Trophoblast cell (in vitro differentiated cells and primary cell): ENCODE measurements at regions not wholly inside any gene's neighbourhood (a gene's known extent, or its start where the extent isn't known, plus 50 kb on each side); places are given as distances from the start of the nearest gene placed in this dataset.

Source experiments
- DNase-seq, 2 donors: peaks; one replicate each; pipeline ENCODE4 v3.0.0-alpha.2; 2016
- H2AFZ ChIP-seq: 2 replicates; pipeline ENCODE4 v1.6.1; 2013; ENCODE audit warnings: low read length, moderate library complexity, mild to moderate bottlenecking; ENCODE audit not compliant: insufficient read depth, poor library complexity
- H2AK5ac ChIP-seq: 2 replicates; pipeline ENCODE4 v1.6.1; 2013; ENCODE audit warnings: mild to moderate bottlenecking, low read length
- H2BK120ac ChIP-seq: 2 replicates; pipeline ENCODE4 v1.6.1; 2013; ENCODE audit warnings: low read length, mild to moderate bottlenecking, moderate library complexity; ENCODE audit not compliant: insufficient read depth, poor library complexity
- H2BK12ac ChIP-seq: 2 replicates; pipeline ENCODE4 v1.6.1; 2013; ENCODE audit warnings: mild to moderate bottlenecking, low read length, moderate library complexity
- H2BK5ac ChIP-seq: 2 replicates; pipeline ENCODE4 v1.6.1; 2013; ENCODE audit warnings: low read length, low read depth, moderate library complexity, mild to moderate bottlenecking; ENCODE audit not compliant: poor library complexity
- H3K14ac ChIP-seq: 2 replicates; pipeline ENCODE4 v1.6.1; 2013; ENCODE audit warnings: mild to moderate bottlenecking, low read length
- H3K18ac ChIP-seq: 2 replicates; pipeline ENCODE4 v1.6.1; 2013; ENCODE audit warnings: mild to moderate bottlenecking, low read length
- H3K23ac ChIP-seq: 2 replicates; pipeline ENCODE4 v1.6.1; 2013; ENCODE audit warnings: low read length
- H3K27ac ChIP-seq: 2 replicates; pipeline ENCODE4 v1.5.1; 2013; ENCODE audit warnings: low read depth, mild to moderate bottlenecking, inconsistent platforms, low read length, moderate library complexity
- H3K27me3 ChIP-seq: 2 replicates; pipeline ENCODE4 v1.6.1; 2013; ENCODE audit warnings: inconsistent platforms, mild to moderate bottlenecking, low read length, moderate library complexity; ENCODE audit not compliant: insufficient read depth
- H3K36me3 ChIP-seq, 2 experiments: 1 replicate in 1 of 2; 2 replicates in 1 of 2; pipeline ENCODE4 v1.6.1; 2013; ENCODE audit warnings: low read length in 2 of 2, mild to moderate bottlenecking in 2 of 2, moderate library complexity in 1 of 2; ENCODE audit not compliant: insufficient read depth in 2 of 2, control insufficient read depth in 1 of 2
- H3K4ac ChIP-seq: 2 replicates; pipeline ENCODE4 v1.6.1; 2013; ENCODE audit warnings: low read depth, mild to moderate bottlenecking, low read length, moderate library complexity
- H3K4me1 ChIP-seq, 2 experiments: 1 replicate in 1 of 2; 2 replicates in 1 of 2; pipeline ENCODE4 v1.6.1; 2013; ENCODE audit warnings: low read length in 2 of 2, mild to moderate bottlenecking in 2 of 2, moderate library complexity in 1 of 2; ENCODE audit not compliant: insufficient read depth in 2 of 2, control insufficient read depth in 1 of 2
- H3K4me2 ChIP-seq: 2 replicates; pipeline ENCODE4 v1.6.1; 2013; ENCODE audit warnings: inconsistent platforms, mild to moderate bottlenecking, low read length, moderate library complexity
- H3K4me3 ChIP-seq: 2 replicates; pipeline ENCODE4 v1.5.1; 2013; ENCODE audit warnings: mild to moderate bottlenecking, low read depth, low read length, inconsistent platforms
- H3K79me1 ChIP-seq: one replicate; pipeline ENCODE4 v1.6.1; 2013; ENCODE audit warnings: low read length
- H3K79me2 ChIP-seq: 2 replicates; pipeline ENCODE4 v1.6.1; 2013; ENCODE audit warnings: low read length, mild to moderate bottlenecking; ENCODE audit not compliant: control insufficient read depth, insufficient read depth, poor library complexity
- H3K9ac ChIP-seq: 2 replicates; pipeline ENCODE4 v1.6.1; 2013; ENCODE audit warnings: mild to moderate bottlenecking, low read length
- H3K9me3 ChIP-seq: 2 replicates; pipeline ENCODE4 v1.6.1; 2013; ENCODE audit warnings: low read depth, mild to moderate bottlenecking, control low read depth, inconsistent platforms, low read length; ENCODE audit not compliant: insufficient read depth
- H4K12ac ChIP-seq: 2 replicates; pipeline ENCODE4 v1.6.1; 2013; ENCODE audit warnings: low read depth, mild to moderate bottlenecking, low read length, moderate library complexity
- H4K8ac ChIP-seq: 2 replicates; pipeline ENCODE4 v1.6.1; 2013; ENCODE audit warnings: low read depth, mild to moderate bottlenecking, low read length, moderate library complexity
- H4K91ac ChIP-seq: one replicate; pipeline ENCODE4 v1.6.1; 2013; ENCODE audit warnings: low read depth, mild to moderate bottlenecking, low read length, moderate library complexity
- WGBS: extraction: QIAGEN DNeasy Blood & Tissue Kit; methylation state at CpG from one replicate; pipeline ENCODE4 v1.1.7; 2013; ENCODE audit warnings: missing lambda C conversion rate; ENCODE audit not compliant: insufficient read length, insufficient coverage; ENCODE audit errors: extremely low coverage; 5-methylcytosine and 5-hydroxymethylcytosine counted together

DNA sequence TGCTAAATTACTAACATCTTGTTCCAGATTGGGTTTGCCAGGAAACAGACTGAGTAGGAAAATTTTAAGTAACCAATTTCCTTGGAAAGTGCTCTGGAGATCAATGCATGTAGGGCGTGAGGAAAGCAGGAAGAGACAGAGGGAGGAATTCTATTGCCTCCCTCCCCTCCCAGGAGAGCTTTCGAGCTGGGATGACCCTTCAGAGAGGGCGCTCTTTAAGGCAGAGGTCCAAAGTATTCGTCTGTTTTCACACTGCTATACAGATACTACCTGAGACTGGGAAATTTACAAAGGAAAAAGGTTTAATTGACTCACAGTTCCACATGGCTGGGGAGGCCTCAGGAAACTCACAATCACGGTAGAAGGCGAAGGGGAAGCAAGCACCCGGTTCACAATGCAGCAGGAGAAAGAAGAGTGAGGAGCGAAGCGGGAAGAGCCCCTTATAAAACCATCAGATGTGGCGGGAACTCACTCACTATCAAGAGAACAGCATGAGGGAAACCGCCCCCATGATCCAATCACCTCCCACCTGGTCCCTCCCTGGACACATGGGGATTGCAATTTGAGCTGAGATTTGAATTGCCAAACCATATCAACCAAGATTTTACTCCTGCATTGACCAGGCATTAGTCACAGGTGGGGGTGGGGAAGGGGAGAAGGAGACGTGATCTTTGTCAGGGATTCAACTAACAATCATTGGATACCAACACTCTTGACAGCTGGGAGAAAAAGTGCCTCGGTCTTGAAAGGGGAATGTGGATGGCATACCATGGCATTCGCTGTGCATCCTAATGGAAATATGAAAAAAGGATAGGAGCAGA lies 63.8 kb downstream of the SLITRK2 start:
- Histone ChIP-seq H2AFZ (no peak overlapping the region), H2AK5ac (no peak overlapping the region), H3K4me3 (no peak overlapping the region)

DNA sequence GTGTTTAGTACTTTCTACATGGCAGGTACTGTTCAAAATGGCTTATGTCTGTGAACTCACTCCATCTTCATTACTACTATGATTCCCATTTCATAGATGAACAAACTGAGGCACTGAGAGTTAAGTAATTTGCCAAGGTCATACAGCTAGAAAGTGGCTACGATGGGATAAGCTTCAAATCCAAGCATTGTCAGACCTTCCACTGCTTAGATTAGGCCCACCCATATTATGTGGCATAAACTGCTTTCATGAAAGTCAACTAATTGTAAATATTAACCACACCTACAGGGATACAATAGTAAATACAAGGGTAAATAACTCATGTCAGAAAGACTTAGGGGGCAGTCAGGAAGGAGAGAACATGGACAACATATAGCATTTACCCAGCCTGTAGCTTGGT lies 68.8 kb downstream of the SLITRK2 start:
- H3K27me3 ChIP-seq, result no peaks in the 10 kb centered on the region
- H3K27ac ChIP-seq, result no peak overlapping the region
- no peak overlapping the region for H4K8ac ChIP-seq
- no peaks in the 10 kb centered on the region for H3K79me1 ChIP-seq
- H3K9ac ChIP-seq, result no peak overlapping the region
- no peak overlapping the region for H2BK5ac ChIP-seq
- no peaks in the 10 kb centered on the region for H3K9me3 ChIP-seq
- H2AFZ ChIP-seq, result no peak overlapping the region
- no CpG with 5 or more reads among the region's 1 CpG for WGBS
- H2BK12ac ChIP-seq, result no peak overlapping the region
- no peak overlapping the region for H3K18ac ChIP-seq
- no peaks in the 10 kb centered on the region for H3K79me2 ChIP-seq
- no peak overlapping the region for H3K4ac ChIP-seq
- H3K23ac ChIP-seq, result no peak overlapping the region
- DNase-seq, result no peak
- H2AK5ac ChIP-seq, result no peak overlapping the region
- no peak overlapping the region for H3K14ac ChIP-seq
- H3K4me2 ChIP-seq, result no peak overlapping the region
- H3K4me3 ChIP-seq, result no peak overlapping the region
- no peaks in the 10 kb centered on the region for H3K4me1 ChIP-seq
- H4K91ac ChIP-seq, result no peak overlapping the region
- no peak overlapping the region for H2BK120ac ChIP-seq
- no peaks in the 10 kb centered on the region for H3K36me3 ChIP-seq
- H4K12ac ChIP-seq, result no peak overlapping the region

More for the DNA sequence above, 63.8 kb downstream of the SLITRK2 start:
- Histone ChIP-seq H2BK5ac (no peak overlapping the region), H3K9ac (no peak overlapping the region), H3K9me3 (no peaks in the 10 kb centered on the region), H4K8ac (no peak overlapping the region), H3K4me1 (no peaks in the 10 kb centered on the region), H3K4me2 (no peak overlapping the region), H4K12ac (no peak overlapping the region), H3K14ac (no peak overlapping the region), H3K27ac (no peak overlapping the region), H3K79me1 (no peaks in the 10 kb centered on the region), H3K4ac (no peak overlapping the region), H2BK12ac (no peak overlapping the region), H3K79me2 (no peaks in the 10 kb centered on the region), H2BK120ac (no peak overlapping the region), H3K18ac (no peak overlapping the region), H3K23ac (no peak overlapping the region), H3K36me3 (no peaks in the 10 kb centered on the region), H3K27me3 (no peaks in the 10 kb centered on the region), H4K91ac (no peak overlapping the region)
- WGBS, result no CpG with 5 or more reads among the region's 14 CpGs
- no peak for DNase-seq

DNA sequence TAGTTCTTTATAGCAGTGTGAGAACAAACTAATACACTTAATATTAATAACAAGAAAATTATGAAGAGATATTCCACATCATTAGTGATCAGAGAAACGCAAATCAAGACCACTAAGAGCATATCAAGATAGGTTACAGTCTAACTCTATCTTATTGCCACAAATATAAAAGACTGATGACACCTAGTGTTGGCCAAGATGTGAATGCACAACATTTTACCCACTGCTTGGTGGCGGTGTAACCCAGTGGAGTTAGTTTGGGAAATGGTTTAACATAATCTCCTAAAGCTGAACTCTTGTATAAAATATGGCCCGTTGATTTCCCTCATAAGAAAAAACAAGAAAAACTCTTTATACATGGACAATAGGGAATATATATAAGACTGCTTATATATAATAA lies 92.4 kb downstream of the SLITRK2 start:
- no peak overlapping the region for H4K12ac ChIP-seq
- no CpG with 5 or more reads among the region's 3 CpGs for WGBS
- DNase-seq, result no peak
- no peak overlapping the region for H3K23ac ChIP-seq
- H3K4me3 ChIP-seq, result no peak overlapping the region
- no peak overlapping the region for H4K91ac ChIP-seq
- no peaks in the 10 kb centered on the region for H3K79me1 ChIP-seq
- no peak overlapping the region for H3K4ac ChIP-seq
- H3K4me2 ChIP-seq, result no peak overlapping the region
- no peaks in the 10 kb centered on the region for H3K4me1 ChIP-seq
- no peak overlapping the region for H3K14ac ChIP-seq
- no peak overlapping the region for H3K27ac ChIP-seq
- no peaks in the 10 kb centered on the region for H3K9me3 ChIP-seq
- H3K27me3 ChIP-seq, result no peaks in the 10 kb centered on the region
- no peak overlapping the region for H2AFZ ChIP-seq
- H4K8ac ChIP-seq, result no peak overlapping the region
- H2AK5ac ChIP-seq, result no peak overlapping the region
- no peak overlapping the region for H3K18ac ChIP-seq
- no peak overlapping the region for H3K9ac ChIP-seq
- H3K79me2 ChIP-seq, result no peaks in the 10 kb centered on the region
- H2BK5ac ChIP-seq, result no peak overlapping the region
- H2BK120ac ChIP-seq, result no peak overlapping the region
- no peak overlapping the region for H2BK12ac ChIP-seq
- no peaks in the 10 kb centered on the region for H3K36me3 ChIP-seq

GRCh38 chrX:145919400-145919799 lies 101.8 kb downstream of the SLITRK2 start:
- no peak overlapping the region for H3K23ac ChIP-seq
- no peak overlapping the region for H2BK5ac ChIP-seq
- H3K9me3 ChIP-seq, result no peaks in the 10 kb centered on the region
- H3K79me1 ChIP-seq, result no peaks in the 10 kb centered on the region
- no peak overlapping the region for H3K14ac ChIP-seq
- H3K4me2 ChIP-seq, result no peak overlapping the region
- no peak overlapping the region for H3K9ac ChIP-seq
- H3K36me3 ChIP-seq, result no peaks in the 10 kb centered on the region
- no peak overlapping the region for H4K8ac ChIP-seq
- no peak overlapping the region for H3K18ac ChIP-seq
- DNase-seq, result no peak
- no peak overlapping the region for H4K12ac ChIP-seq
- H3K4me3 ChIP-seq, result no peak overlapping the region
- H2BK12ac ChIP-seq, result no peak overlapping the region
- H2AFZ ChIP-seq, result no peak overlapping the region
- no peaks in the 10 kb centered on the region for H3K27me3 ChIP-seq
- no peak overlapping the region for H3K27ac ChIP-seq
- no peak overlapping the region for H4K91ac ChIP-seq
- H3K79me2 ChIP-seq, result no peaks in the 10 kb centered on the region
- no peaks in the 10 kb centered on the region for H3K4me1 ChIP-seq
- no peak overlapping the region for H2BK120ac ChIP-seq
- H2AK5ac ChIP-seq, result no peak overlapping the region
- no peak overlapping the region for H3K4ac ChIP-seq
